C4-2B (cell line): ENCODE measurements at regions not wholly inside any gene's neighbourhood (a gene's known extent, or its start where the extent isn't known, plus 50 kb on each side); places are given as distances from the start of the nearest gene placed in this dataset.

Experiments
- H3K27ac ChIP-seq: fragments of 450-650 bp; 2 replicates; pipeline ENCODE4 v1.5.1; 2017
- CTCF ChIP-seq: fragments of 450-650 bp; conservative IDR thresholded peaks from 2 replicates; pipeline ENCODE4 v1.5.1; 2017; ENCODE audit warnings: mild to moderate bottlenecking
- ZFX ChIP-seq: fragments of 450-650 bp; IDR thresholded peaks from 2 replicates; pipeline ENCODE4 v1.6.1; 2017

DNA sequence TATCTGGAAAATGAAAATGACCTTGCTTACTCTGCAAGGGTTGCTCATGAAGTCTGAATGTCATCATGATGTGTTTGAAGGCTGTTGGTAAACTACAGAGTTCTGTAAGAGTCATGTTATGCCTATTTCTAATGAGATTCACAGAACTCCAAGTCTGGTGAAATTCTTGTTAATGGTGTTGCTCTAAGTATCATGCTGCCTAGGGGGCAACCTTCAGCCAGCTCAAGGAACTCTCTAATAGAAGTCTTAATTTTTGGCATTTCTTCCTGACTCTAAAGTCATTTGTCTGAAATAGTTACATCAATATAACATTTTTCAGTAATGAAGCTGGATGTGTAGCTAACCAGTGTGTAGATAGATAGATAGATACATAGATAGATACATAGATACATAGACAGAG is 302.8 kb downstream of the FAT3 start:
- no peak; the same call in none of the 2 replicates for TF ChIP-seq CTCF
- H3K27ac ChIP-seq, result no peak overlapping the region

- no peak overlapping the region for H3K27ac ChIP-seq
- TF ChIP-seq CTCF (no peak), ZFX (no peak)
Measured at GRCh38 chr11:92528001-92528400, 303.4 kb downstream of the FAT3 start.

GRCh38 chr11:92531065-92531739 is 306.6 kb downstream of the FAT3 start:
- TF ChIP-seq ZFX (no peak), CTCF (no peak)
- no peak overlapping the region for H3K27ac ChIP-seq

GRCh38 chr11:92533657-92534335 is 309.2 kb downstream of the FAT3 start:
- TF ChIP-seq ZFX (no peak), CTCF (no peak)
- H3K27ac ChIP-seq, result no peak overlapping the region

- TF ChIP-seq ZFX (no peak), CTCF (no peak)
- H3K27ac ChIP-seq, result no peak overlapping the region
Measured at GRCh38 chr11:92536883-92537282, 312.3 kb downstream of the FAT3 start.

- TF ChIP-seq CTCF (no peak), ZFX (no peak)
- no peak overlapping the region for H3K27ac ChIP-seq
Measured at GRCh38 chr11:92540096-92540495, 315.5 kb downstream of the FAT3 start.

DNA sequence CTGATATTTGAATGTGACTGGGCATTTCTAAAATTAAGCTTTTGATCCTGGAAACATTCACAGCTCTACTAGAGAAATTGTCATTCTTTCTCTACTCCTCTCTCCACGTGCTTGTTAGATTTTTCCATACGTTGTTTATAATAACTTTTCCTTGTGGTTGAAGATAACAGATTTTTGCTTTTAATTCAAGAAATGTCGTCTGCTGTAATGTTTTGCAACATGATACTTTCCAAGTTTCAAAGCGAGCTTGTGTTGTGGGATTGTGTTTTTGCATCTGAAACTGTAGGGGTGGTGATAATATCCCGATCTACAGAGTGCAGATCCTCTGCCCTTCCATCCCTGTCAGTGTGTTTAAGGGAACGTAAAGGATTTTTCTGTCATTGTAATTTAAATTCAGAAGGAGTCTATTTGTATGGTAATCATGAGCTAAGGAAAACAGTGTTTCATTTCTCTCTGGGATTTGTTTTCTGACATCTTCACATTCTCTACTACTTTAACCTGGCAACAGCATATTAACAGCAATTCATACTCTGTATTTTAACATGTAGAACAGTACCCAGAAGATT is 321.4 kb downstream of the FAT3 start:
- H3K27ac ChIP-seq, result no peak overlapping the region
- TF ChIP-seq CTCF, result no peak
